K562 (cell line): ENCODE measurements at regions not wholly inside any gene's neighbourhood (a gene's known extent, or its start where the extent isn't known, plus 50 kb on each side); places are given as distances from the start of the nearest gene placed in this dataset.

Source experiments
- ATAC-seq: fragments of 200-7000 bp; cut with Tn5 transposase; 3 replicates; pipeline ENCODE4 v1.9.1; 2020; ENCODE audit warnings: moderate library complexity
- BruUV-seq: library from RNA; stranded (reverse); fragments of 400-500 nt; replicated peaks from 2 replicates; lab custom pipeline; 2021; lab: Mats Ljungman, UMichigan
- CTCF ChIA-PET: fragments of 300-600 bp; formaldehyde crosslinking; extraction: SDS; loops from one replicate; lab custom pipeline; 2021; ENCODE audit warnings: low intra/inter-chr PET ratio; lab: Yijun Ruan, JAX
- POLR2A ChIA-PET: fragments of 300-600, 350-650 bp; sonication (Branson Sonifier 250); formaldehyde crosslinking; extraction: SDS; loops from one replicate; lab custom pipeline; 2021; ENCODE audit warnings: antibody characterized with exemption, inconsistent platforms; lab: Yijun Ruan, JAX
- DNase-seq, 4 experiments: peaks; one replicate each; pipeline versions ENCODE4 v3.0.0 to v3.0.0-alpha.2; 2011 to 2018; ENCODE audit warnings: low spot score in 3 of 4, mixed read lengths in 3 of 4; ENCODE audit errors: extremely low read depth in 1 of 4
- FAIRE-seq: peaks from 2 replicates; lab custom pipeline; 2011; peaks lifted over from hg19 to GRCh38; lab: Jason Lieb, UNC
- H2AFZ ChIP-seq: 2 replicates; pipeline ENCODE4 v1.6.0; 2011; ENCODE audit warnings: low read depth, low read length, control low read depth, inconsistent platforms
- H3K27ac ChIP-seq: fragments of 200-600 bp; 3 replicates; pipeline ENCODE4 v1.8.0; 2011; ENCODE audit warnings: low read depth, mild to moderate bottlenecking, control low read depth, inconsistent platforms, low read length, moderate library complexity, mixed read lengths; ENCODE audit errors: extremely low read depth
- H3K27me3 ChIP-seq, 2 experiments: fragments of 300-600 bp in 1 of 2; 2 replicates in 1 of 2; 3 replicates in 1 of 2; pipeline versions ENCODE4 v1.6.0 to v1.8.0; 2011; ENCODE audit warnings: inconsistent platforms in 2 of 2, low read length in 2 of 2, mild to moderate bottlenecking in 1 of 2, mixed read lengths in 1 of 2, moderate library complexity in 1 of 2; ENCODE audit not compliant: control insufficient read depth in 2 of 2, insufficient read depth in 2 of 2
- H3K36me3 ChIP-seq: fragments of 300-600 bp; 3 replicates; pipeline ENCODE4 v1.8.0; 2011; ENCODE audit warnings: mild to moderate bottlenecking, low read length, inconsistent platforms; ENCODE audit not compliant: control insufficient read depth, insufficient read depth
- H3K4me1 ChIP-seq, 2 experiments: fragments of 200-600 bp in 1 of 2; replicated peaks in 1 of 2; 2 replicates in 1 of 2; 3 replicates in 1 of 2; pipeline versions ENCODE4 v1.5.1 to v1.8.0; 2011; ENCODE audit warnings: inconsistent platforms in 2 of 2, low read length in 2 of 2, mild to moderate bottlenecking in 1 of 2, mixed read lengths in 1 of 2, moderate library complexity in 1 of 2; ENCODE audit not compliant: control insufficient read depth in 2 of 2, insufficient read depth in 2 of 2
- H3K4me2 ChIP-seq: 2 replicates; pipeline ENCODE4 v1.6.1; 2011; ENCODE audit warnings: low read length, control low read depth, inconsistent platforms, mixed read lengths; ENCODE audit not compliant: insufficient read depth
- H3K4me3 ChIP-seq: fragments of 200-600 bp; sonication (generic), shearing (Covaris generic); 2 replicates; pipeline ENCODE4 v1.5.1; 2016; ENCODE audit warnings: control low read depth, inconsistent platforms
- H3K79me2 ChIP-seq: fragments of 200-600 bp; 3 replicates; pipeline ENCODE4 v1.8.0; 2011; ENCODE audit warnings: low read length, inconsistent platforms; ENCODE audit not compliant: control insufficient read depth, insufficient read depth
- H3K9ac ChIP-seq, 2 experiments: 2 replicates each; pipeline versions ENCODE4 v1.6.0 to v1.6.1; 2011; ENCODE audit warnings: low read depth in 2 of 2, low read length in 2 of 2, control low read depth in 1 of 2, inconsistent platforms in 1 of 2, mild to moderate bottlenecking in 1 of 2, mixed read lengths in 1 of 2; ENCODE audit not compliant: insufficient read depth in 1 of 2
- H3K9me1 ChIP-seq: one replicate; pipeline ENCODE4 v1.6.0; 2011; ENCODE audit warnings: inconsistent platforms, mild to moderate bottlenecking, low read length, moderate library complexity; ENCODE audit not compliant: control insufficient read depth, insufficient read depth
- H3K9me3 ChIP-seq: replicated peaks from 2 replicates; pipeline ENCODE4 v1.5.1; 2011; ENCODE audit warnings: low read depth, low read length, inconsistent platforms; ENCODE audit not compliant: control insufficient read depth, insufficient read depth
- H4K20me1 ChIP-seq: replicated peaks from 2 replicates; pipeline ENCODE4 v1.6.1; 2011; ENCODE audit warnings: low read length, inconsistent platforms, mixed read lengths; ENCODE audit not compliant: control insufficient read depth, insufficient read depth
- PHB ChIP-seq: fragments of 250-450 bp; sonication (Bioruptor Pico); IDR thresholded peaks from 2 replicates; pipeline ENCODE4 v1.5.0; 2021
- SMAD4 ChIP-seq: fragments of 250-450 bp; sonication (Bioruptor Pico); conservative IDR thresholded peaks from 2 replicates; pipeline ENCODE4 v1.8.0; 2021; ENCODE audit warnings: inconsistent platforms, mild to moderate bottlenecking, moderate library complexity
- TCF3 ChIP-seq: sonication (generic); formaldehyde crosslinking; IDR thresholded peaks from 2 replicates; pipeline ENCODE4 v1.4.0; 2020; ENCODE audit warnings: mild to moderate bottlenecking, missing genetic modification reagents
- ZNF561 ChIP-seq: fragments of 450-650 bp; formaldehyde crosslinking; conservative IDR thresholded peaks from 2 replicates; pipeline ENCODE4 v1.4.0; 2020; ENCODE audit warnings: mild to moderate bottlenecking, moderate library complexity
- ZNF668 ChIP-seq: fragments of 250-450 bp; sonication (Bioruptor Pico); IDR thresholded peaks from 2 replicates; pipeline ENCODE4 v1.8.0; 2022; ENCODE audit warnings: mild to moderate bottlenecking, inconsistent platforms
- WGBS: fragments of 100-300 bp; shearing (Covaris generic); methylation state at CpG from one replicate; pipeline ENCODE4 v1.1.6; 2016; ENCODE audit warnings: low coverage, mixed read lengths; ENCODE audit not compliant: insufficient coverage; ENCODE audit errors: missing lambda C conversion rate; 5-methylcytosine and 5-hydroxymethylcytosine counted together
- in situ Hi-C: fragments of 300-500 bp; cut with MboI; formaldehyde crosslinking; loops from 4 replicates; pipeline ENCODE4 v1.15.0; 2018; ENCODE audit warnings: inconsistent platforms, mixed read lengths
- intact Hi-C: fragments of 100-400 bp; cut with micrococcal nuclease; formaldehyde crosslinking; loops from 2 replicates; pipeline ENCODE4 v1.14.2; 2022
- TF ChIP-seq, protein P1 (sequence below): fragments of 450-650 bp; formaldehyde crosslinking; IDR thresholded peaks from 2 replicates; pipeline ENCODE4 v1.4.0; 2020; ENCODE audit warnings: mild to moderate bottlenecking, mixed read lengths
- TF ChIP-seq, protein P2 (sequence below): fragments of 250-450 bp; sonication (Bioruptor Pico); IDR thresholded peaks from 2 replicates; pipeline ENCODE4 v1.8.0; 2022; ENCODE audit warnings: inconsistent platforms, mild to moderate bottlenecking, moderate library complexity, borderline replicate concordance
- TF ChIP-seq, protein P3 (sequence below): conservative IDR thresholded peaks from 2 replicates; pipeline ENCODE4 v1.6.1; 2011; ENCODE audit warnings: low read depth, mild to moderate bottlenecking, low read length; ENCODE audit not compliant: control insufficient read depth

DNA sequence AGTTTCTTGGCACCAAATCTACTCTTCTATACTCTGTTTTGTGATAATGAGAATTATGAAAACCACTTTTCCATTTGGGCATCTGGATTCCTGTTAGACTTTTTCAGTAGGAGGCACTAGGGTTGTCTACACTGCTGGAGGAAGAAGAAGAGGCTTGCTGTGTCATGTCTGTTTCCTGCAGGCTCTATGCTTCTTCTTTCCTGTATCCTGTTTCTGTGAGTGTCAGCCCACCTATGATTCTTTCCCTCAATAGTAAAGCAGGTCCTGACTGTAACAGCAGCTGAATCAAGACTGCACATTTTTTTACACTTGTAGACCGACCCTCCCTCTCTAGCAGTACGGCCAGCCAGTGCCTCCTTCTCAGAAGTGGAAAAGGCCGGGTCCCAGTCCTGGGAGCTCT lies 603.9 kb downstream of the HDGFL1 start (continued):
- TF ChIP-seq, protein P1, sequence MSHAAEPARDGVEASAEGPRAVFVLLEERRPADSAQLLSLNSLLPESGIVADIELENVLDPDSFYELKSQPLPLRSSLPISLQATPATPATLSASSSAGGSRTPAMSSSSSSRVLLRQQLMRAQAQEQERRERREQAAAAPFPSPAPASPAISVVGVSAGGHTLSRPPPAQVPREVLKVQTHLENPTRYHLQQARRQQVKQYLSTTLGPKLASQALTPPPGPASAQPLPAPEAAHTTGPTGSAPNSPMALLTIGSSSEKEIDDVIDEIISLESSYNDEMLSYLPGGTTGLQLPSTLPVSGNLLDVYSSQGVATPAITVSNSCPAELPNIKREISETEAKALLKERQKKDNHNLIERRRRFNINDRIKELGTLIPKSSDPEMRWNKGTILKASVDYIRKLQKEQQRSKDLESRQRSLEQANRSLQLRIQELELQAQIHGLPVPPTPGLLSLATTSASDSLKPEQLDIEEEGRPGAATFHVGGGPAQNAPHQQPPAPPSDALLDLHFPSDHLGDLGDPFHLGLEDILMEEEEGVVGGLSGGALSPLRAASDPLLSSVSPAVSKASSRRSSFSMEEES (CRISPR knock-in tag) = no peak

DNA sequence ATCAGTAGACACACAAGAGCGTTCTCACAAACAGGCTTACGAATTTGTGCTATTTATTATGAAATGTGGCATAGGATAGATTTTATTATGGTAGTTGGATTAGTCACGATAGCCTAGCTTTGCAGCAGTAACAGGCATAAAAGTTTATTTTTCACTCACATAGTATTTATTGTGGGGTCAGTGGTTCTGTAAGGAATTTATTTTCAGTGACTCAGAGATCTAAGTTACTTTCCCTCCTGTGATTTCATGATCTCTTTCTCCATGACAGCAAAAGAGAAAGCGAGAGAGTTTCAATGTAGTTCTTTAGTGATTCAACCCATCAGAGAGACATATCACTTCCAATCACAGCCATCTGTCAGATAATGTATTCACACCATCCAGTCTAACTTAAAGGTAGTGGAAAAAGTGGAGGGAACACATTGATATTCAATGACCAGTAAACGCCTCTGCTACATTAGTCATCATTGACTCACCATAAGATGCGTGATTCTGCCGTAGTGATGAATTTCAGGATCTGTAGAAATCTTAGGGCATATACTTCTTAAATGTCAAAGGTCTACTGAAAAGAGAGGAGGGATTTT lies 605.5 kb downstream of the HDGFL1 start:
- H3K9ac ChIP-seq = no peak overlapping the region
- ChIA-PET POLR2A (no interaction called here), CTCF (no interaction called here)
- intact Hi-C loops (no loop called here), in situ Hi-C loops (no loop called here)
- H3K36me3 ChIP-seq = no peaks in the 10 kb centered on the region
- TF ChIP-seq ZNF561 (CRISPR knock-in tag) (no peak), ZNF668 (no peak), TCF3 (CRISPR knock-in tag) (no peak), PHB (CRISPR knock-in tag) (no peak), SMAD4 (CRISPR knock-in tag) (no peak)
- TF ChIP-seq, protein P2, sequence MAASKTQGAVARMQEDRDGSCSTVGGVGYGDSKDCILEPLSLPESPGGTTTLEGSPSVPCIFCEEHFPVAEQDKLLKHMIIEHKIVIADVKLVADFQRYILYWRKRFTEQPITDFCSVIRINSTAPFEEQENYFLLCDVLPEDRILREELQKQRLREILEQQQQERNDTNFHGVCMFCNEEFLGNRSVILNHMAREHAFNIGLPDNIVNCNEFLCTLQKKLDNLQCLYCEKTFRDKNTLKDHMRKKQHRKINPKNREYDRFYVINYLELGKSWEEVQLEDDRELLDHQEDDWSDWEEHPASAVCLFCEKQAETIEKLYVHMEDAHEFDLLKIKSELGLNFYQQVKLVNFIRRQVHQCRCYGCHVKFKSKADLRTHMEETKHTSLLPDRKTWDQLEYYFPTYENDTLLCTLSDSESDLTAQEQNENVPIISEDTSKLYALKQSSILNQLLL (CRISPR knock-in tag) = no peak
- TF ChIP-seq, protein P3, sequence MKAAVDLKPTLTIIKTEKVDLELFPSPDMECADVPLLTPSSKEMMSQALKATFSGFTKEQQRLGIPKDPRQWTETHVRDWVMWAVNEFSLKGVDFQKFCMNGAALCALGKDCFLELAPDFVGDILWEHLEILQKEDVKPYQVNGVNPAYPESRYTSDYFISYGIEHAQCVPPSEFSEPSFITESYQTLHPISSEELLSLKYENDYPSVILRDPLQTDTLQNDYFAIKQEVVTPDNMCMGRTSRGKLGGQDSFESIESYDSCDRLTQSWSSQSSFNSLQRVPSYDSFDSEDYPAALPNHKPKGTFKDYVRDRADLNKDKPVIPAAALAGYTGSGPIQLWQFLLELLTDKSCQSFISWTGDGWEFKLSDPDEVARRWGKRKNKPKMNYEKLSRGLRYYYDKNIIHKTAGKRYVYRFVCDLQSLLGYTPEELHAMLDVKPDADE = no peak
- BruUV-seq = no TSS peak
- H3K4me1 ChIP-seq = no peaks in the 10 kb centered on the region
- no peaks in the 10 kb centered on the region for H4K20me1 ChIP-seq
- H3K27me3 ChIP-seq = no peaks in the 10 kb centered on the region
- no peak overlapping the region for H2AFZ ChIP-seq
- DNase-seq (no peak), FAIRE-seq (no peak), ATAC-seq (no peak)
- no peaks in the 10 kb centered on the region; the same call in 1 of the 2 replicates for H3K9me3 ChIP-seq
- no peaks in the 10 kb centered on the region for H3K79me2 ChIP-seq
- whole genome bisulfite sequencing = under 1% methylated on average over 7 of the region's 7 CpGs
- no peak overlapping the region for H3K4me2 ChIP-seq
- no peak overlapping the region for H3K27ac ChIP-seq
- H3K4me3 ChIP-seq = no peak overlapping the region
- no peaks in the 10 kb centered on the region for H3K9me1 ChIP-seq
